GM12878 (cell line): ENCODE measurements at regions not wholly inside any gene's neighbourhood (a gene's known extent, or its start where the extent isn't known, plus 50 kb on each side); places are given as distances from the start of the nearest gene placed in this dataset.
A peak's percentile ranks its signal among the peaks of the same experiment; 100 is the strongest.

ENCODE experiments used
- ATAC-seq: fragments of 200-7000 bp; cut with Tn5 transposase; 3 replicates; pipeline ENCODE4 v1.9.1; 2020; ENCODE audit warnings: mild to moderate bottlenecking, moderate library complexity
- BruUV-seq: library from RNA; stranded (reverse); fragments of 400-500 nt; replicated peaks from 2 replicates; lab custom pipeline; 2021; lab: Mats Ljungman, UMichigan
- CTCF ChIA-PET: fragments of 300-600 bp; sonication (Branson Sonifier 250); formaldehyde crosslinking; extraction: SDS; loops from one replicate; lab custom pipeline; 2021; ENCODE audit warnings: inconsistent platforms; lab: Yijun Ruan, JAX
- POLR2A ChIA-PET: fragments of 350-600 bp; formaldehyde crosslinking; extraction: SDS; loops from one replicate; lab custom pipeline; 2021; ENCODE audit warnings: inconsistent platforms; lab: Charles Lee
- RAD21 ChIA-PET: fragments of 300-600 bp; sonication (Branson Sonifier 250); formaldehyde crosslinking; loops from one replicate; lab custom pipeline; 2023; ENCODE audit warnings: antibody characterized with exemption; ENCODE audit not compliant: unreplicated experiment; lab: Charles Lee
- SMC1A ChIA-PET: fragments of 300-600 bp; sonication (Branson Sonifier 250); formaldehyde crosslinking; loops from one replicate; lab custom pipeline; 2023; ENCODE audit not compliant: unreplicated experiment, uncharacterized antibody; lab: Charles Lee
- DNase-seq: peaks from one replicate; pipeline ENCODE4 v3.0.0-alpha.2; 2011; ENCODE audit warnings: low read depth, low spot score
- FAIRE-seq: peaks from 3 replicates; lab custom pipeline; 2011; peaks lifted over from hg19 to GRCh38; lab: Jason Lieb, UNC
- H2AFZ ChIP-seq: 2 replicates; pipeline ENCODE4 v1.6.0; 2011; ENCODE audit warnings: low read depth, low read length, control low read depth; ENCODE audit not compliant: control insufficient read depth
- H3K27ac ChIP-seq: 2 replicates; pipeline ENCODE4 v1.5.1; 2011; ENCODE audit warnings: control low read depth; ENCODE audit not compliant: control insufficient read depth, insufficient read depth
- H3K27me3 ChIP-seq, 2 experiments: replicated peaks in 1 of 2; 2 replicates each; pipeline versions ENCODE4 v1.6.0 to v1.6.1; 2011; ENCODE audit warnings: low read length in 1 of 2; ENCODE audit not compliant: control insufficient read depth in 2 of 2, insufficient read depth in 2 of 2
- H3K36me3 ChIP-seq, 2 experiments: 2 replicates each; pipeline ENCODE4 v1.5.1; 2011; ENCODE audit warnings: low read length in 1 of 2; ENCODE audit not compliant: control insufficient read depth in 2 of 2, insufficient read depth in 2 of 2
- H3K4me1 ChIP-seq: 2 replicates; pipeline ENCODE4 v1.6.1; 2011; ENCODE audit warnings: mild to moderate bottlenecking, low read length, moderate library complexity, mixed read lengths; ENCODE audit not compliant: control insufficient read depth, insufficient read depth
- H3K4me2 ChIP-seq: 2 replicates; pipeline ENCODE4 v1.6.0; 2011; ENCODE audit warnings: control low read depth; ENCODE audit not compliant: control insufficient read depth, insufficient read depth
- H3K4me3 ChIP-seq: fragments of 200-600 bp; sonication (generic); 2 replicates; pipeline ENCODE4 v1.5.1; 2016
- H3K79me2 ChIP-seq: 2 replicates; pipeline ENCODE4 v1.6.0; 2011; ENCODE audit warnings: low read length; ENCODE audit not compliant: control insufficient read depth, insufficient read depth
- H3K9ac ChIP-seq: 2 replicates; pipeline ENCODE4 v1.8.0; 2011; ENCODE audit warnings: low read length, control low read depth, mixed read lengths; ENCODE audit not compliant: control insufficient read depth, insufficient read depth
- H3K9me3 ChIP-seq: replicated peaks from 3 replicates; pipeline ENCODE4 v1.5.1; 2011; ENCODE audit warnings: mild to moderate bottlenecking, low read length; ENCODE audit not compliant: control insufficient read depth, insufficient read depth
- H4K20me1 ChIP-seq: 2 replicates; pipeline ENCODE4 v1.6.0; 2011; ENCODE audit not compliant: control insufficient read depth, insufficient read depth
- BMI1 ChIP-seq: fragments of 450-650 bp; IDR thresholded peaks from 2 replicates; pipeline ENCODE4 v1.6.1; 2016; ENCODE audit warnings: mild to moderate bottlenecking, moderate library complexity, borderline replicate concordance
- CBX5 ChIP-seq: sonication (generic); IDR thresholded peaks from 2 replicates; pipeline ENCODE4 v1.6.1; 2016; ENCODE audit warnings: low read depth, moderate library complexity, mild to moderate bottlenecking, inconsistent platforms
- CEBPB ChIP-seq, 2 experiments: fragments of 150-350 bp in 1 of 2; IDR thresholded peaks; 2 replicates each; pipeline ENCODE4 v1.6.1; 2012 to 2014; ENCODE audit warnings: low read depth in 2 of 2, low read length in 2 of 2, borderline replicate concordance in 1 of 2, inconsistent platforms in 1 of 2
- CHD4 ChIP-seq: fragments of 200-600 bp; sonication (generic); IDR thresholded peaks from 2 replicates; pipeline ENCODE4 v1.6.1; 2016; ENCODE audit warnings: mild to moderate bottlenecking
- FOXM1 ChIP-seq: IDR thresholded peaks from 2 replicates; pipeline ENCODE4 v1.6.1; 2012; ENCODE audit warnings: low read depth, mild to moderate bottlenecking, inconsistent platforms, low read length, moderate library complexity
- GATAD2B ChIP-seq: fragments of 450-650 bp; conservative IDR thresholded peaks from 2 replicates; pipeline ENCODE4 v1.6.1; 2017; ENCODE audit warnings: low read depth, mild to moderate bottlenecking, moderate library complexity
- HDAC6 ChIP-seq: fragments of 200-600 bp; sonication (generic); IDR thresholded peaks from one replicate; pipeline ENCODE4 v1.8.0; 2017; ENCODE audit warnings: antibody characterized with exemption; ENCODE audit not compliant: unreplicated experiment
- KLF5 ChIP-seq: fragments of 450-650 bp; IDR thresholded peaks from 2 replicates; pipeline ENCODE4 v1.6.1; 2014; ENCODE audit warnings: mild to moderate bottlenecking; ENCODE audit not compliant: partially characterized antibody
- POU2F2 ChIP-seq: IDR thresholded peaks from 3 replicates; pipeline ENCODE4 v1.6.1; 2011; ENCODE audit warnings: low read depth, mild to moderate bottlenecking, low read length, borderline replicate concordance
- RBBP5 ChIP-seq: fragments of 200-600 bp; sonication (generic); conservative IDR thresholded peaks from 2 replicates; pipeline ENCODE4 v1.6.1; 2016
- RUNX3 ChIP-seq: IDR thresholded peaks from 2 replicates; pipeline ENCODE4 v1.6.1; 2012; ENCODE audit warnings: low read length, inconsistent platforms
- SMAD1 ChIP-seq: fragments of 450-650 bp; IDR thresholded peaks from 2 replicates; pipeline ENCODE4 v1.6.1; 2018; ENCODE audit warnings: mild to moderate bottlenecking, low read depth; ENCODE audit not compliant: partially characterized antibody
- TAF1 ChIP-seq: IDR thresholded peaks from 2 replicates; pipeline ENCODE4 v1.6.1; 2011; ENCODE audit warnings: mild to moderate bottlenecking, low read depth, low read length, borderline replicate concordance
- WGBS: methylation state at CpG from one replicate; pipeline ENCODE4 v1.1.6; 2016; ENCODE audit warnings: low lambda C conversion rate; ENCODE audit not compliant: insufficient replicate concordance, insufficient coverage; ENCODE audit errors: missing lambda C conversion rate; 5-methylcytosine and 5-hydroxymethylcytosine counted together
- in situ Hi-C: fragments of 300-500 bp; cut with MboI; formaldehyde crosslinking; loops from 9 replicates; pipeline ENCODE4 v1.14.3; 2018; ENCODE audit warnings: mixed read lengths
- intact Hi-C: fragments of 100-400 bp; cut with micrococcal nuclease; formaldehyde crosslinking; loops from one replicate; pipeline ENCODE4 v1.14.2; 2022; ENCODE audit not compliant: unreplicated experiment
- TF ChIP-seq, protein P1 (sequence below): IDR thresholded peaks from 2 replicates; pipeline ENCODE4 v1.6.1; 2012; ENCODE audit warnings: low read depth, low read length, improper control_type of control experiment
- TF ChIP-seq, protein P2 (sequence below): fragments of 450-650 bp; IDR thresholded peaks from 2 replicates; pipeline ENCODE4 v1.6.1; 2017; ENCODE audit warnings: antibody characterized with exemption, mild to moderate bottlenecking, moderate library complexity

- Histone ChIP-seq H3K4me1 (no peaks in the 10 kb centered on the region), H4K20me1 (no peaks in the 10 kb centered on the region), H3K79me2 (no peaks in the 10 kb centered on the region), H3K36me3 (no peaks in the 10 kb centered on the region), H3K27me3 (no peaks in the 10 kb centered on the region), H3K4me2 (no peak overlapping the region), H3K4me3 (no peak overlapping the region), H2AFZ (no peak overlapping the region), H3K9me3 (no peaks in the 10 kb centered on the region), H3K9ac (no peak overlapping the region), H3K27ac (no peak overlapping the region)
- TF ChIP-seq, protein P1, sequence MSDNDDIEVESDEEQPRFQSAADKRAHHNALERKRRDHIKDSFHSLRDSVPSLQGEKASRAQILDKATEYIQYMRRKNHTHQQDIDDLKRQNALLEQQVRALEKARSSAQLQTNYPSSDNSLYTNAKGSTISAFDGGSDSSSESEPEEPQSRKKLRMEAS: no peak
- 0 out of 2 replicates have a peak, but pooled peaks have one; percentile 28 for TF ChIP-seq RUNX3
- ChIA-PET POLR2A (no interaction called here), CTCF (interaction anchor here (0.6 to 0.7 kb wide), 2 partner anchors 24 to 499 kb away, joined by 3 read pairs; no protein-coding TSS in a partner anchor), SMC1A (no interaction called here), RAD21 (no interaction called here)
- intact Hi-C loops: no loop called here
- 29% methylated on average over 2 of the region's 2 CpGs for WGBS
- DNase-seq: no peak
- ATAC-seq: no peak
- FAIRE-seq: no peak
- in situ Hi-C loops: no loop called here
- no TSS peak for BruUV-seq
These were observed 154.6 kb upstream of the GHR start for GRCh38 chr5:42268630-42269029.

DNA sequence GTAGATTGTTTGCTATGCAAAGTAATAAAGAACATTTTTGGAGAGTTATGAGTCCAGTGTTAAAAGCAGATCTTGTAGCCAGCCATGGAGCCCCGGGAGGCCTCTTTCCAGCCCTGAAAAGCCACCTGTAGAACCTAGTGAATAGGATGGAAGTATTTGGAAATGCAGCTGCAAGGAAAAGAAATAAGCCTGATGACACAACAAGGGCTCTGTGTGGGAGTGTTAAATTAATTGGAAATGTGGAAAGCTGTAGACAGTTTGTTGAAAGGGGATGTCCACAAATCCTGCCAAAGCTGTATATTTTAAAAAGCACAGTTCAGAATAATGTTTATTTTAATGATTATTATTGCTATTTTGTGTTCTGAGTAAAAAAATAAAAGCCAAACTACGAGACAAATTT lies 152.5 kb upstream of the GHR start:
- ChIA-PET SMC1A (interaction anchor here (0.8 to 1.2 kb wide), 2 partner anchors 35 to 152 kb away, joined by 3 read pairs; no protein-coding TSS in a partner anchor), RAD21 (no interaction called here), POLR2A (no interaction called here), CTCF (no interaction called here)
- Histone ChIP-seq H3K79me2 (no peaks in the 10 kb centered on the region), H3K4me3 (no peak overlapping the region), H3K27me3 (no peaks in the 10 kb centered on the region), H3K9me3 (no peaks in the 10 kb centered on the region), H3K4me2 (no peak overlapping the region), H3K4me1 (no peaks in the 10 kb centered on the region), H3K9ac (no peak overlapping the region), H3K27ac (no peak overlapping the region), H2AFZ (no peak overlapping the region), H3K36me3 (no peaks in the 10 kb centered on the region), H4K20me1 (no peaks in the 10 kb centered on the region)
- 3% methylated on average over 2 of the region's 2 CpGs for WGBS
- intact Hi-C loops (no loop called here), in situ Hi-C loops (no loop called here)
- DNase-seq: no peak
- BruUV-seq: no TSS peak
- no peak for ATAC-seq
- no peak for FAIRE-seq
- TF ChIP-seq BMI1: no peak
- TF ChIP-seq, protein P2, sequence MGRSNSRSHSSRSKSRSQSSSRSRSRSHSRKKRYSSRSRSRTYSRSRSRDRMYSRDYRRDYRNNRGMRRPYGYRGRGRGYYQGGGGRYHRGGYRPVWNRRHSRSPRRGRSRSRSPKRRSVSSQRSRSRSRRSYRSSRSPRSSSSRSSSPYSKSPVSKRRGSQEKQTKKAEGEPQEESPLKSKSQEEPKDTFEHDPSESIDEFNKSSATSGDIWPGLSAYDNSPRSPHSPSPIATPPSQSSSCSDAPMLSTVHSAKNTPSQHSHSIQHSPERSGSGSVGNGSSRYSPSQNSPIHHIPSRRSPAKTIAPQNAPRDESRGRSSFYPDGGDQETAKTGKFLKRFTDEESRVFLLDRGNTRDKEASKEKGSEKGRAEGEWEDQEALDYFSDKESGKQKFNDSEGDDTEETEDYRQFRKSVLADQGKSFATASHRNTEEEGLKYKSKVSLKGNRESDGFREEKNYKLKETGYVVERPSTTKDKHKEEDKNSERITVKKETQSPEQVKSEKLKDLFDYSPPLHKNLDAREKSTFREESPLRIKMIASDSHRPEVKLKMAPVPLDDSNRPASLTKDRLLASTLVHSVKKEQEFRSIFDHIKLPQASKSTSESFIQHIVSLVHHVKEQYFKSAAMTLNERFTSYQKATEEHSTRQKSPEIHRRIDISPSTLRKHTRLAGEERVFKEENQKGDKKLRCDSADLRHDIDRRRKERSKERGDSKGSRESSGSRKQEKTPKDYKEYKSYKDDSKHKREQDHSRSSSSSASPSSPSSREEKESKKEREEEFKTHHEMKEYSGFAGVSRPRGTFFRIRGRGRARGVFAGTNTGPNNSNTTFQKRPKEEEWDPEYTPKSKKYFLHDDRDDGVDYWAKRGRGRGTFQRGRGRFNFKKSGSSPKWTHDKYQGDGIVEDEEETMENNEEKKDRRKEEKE: no peak
- no peak for TF ChIP-seq HDAC6
- TF ChIP-seq GATAD2B: no peak
- no peak for TF ChIP-seq POU2F2
- no peak for TF ChIP-seq TAF1
- no peak for TF ChIP-seq SMAD1
- TF ChIP-seq CHD4: no peak
- TF ChIP-seq CEBPB (IDR thresholded peaks at IDR 0.05; ENCODE audit: borderline replicate concordance in 1 of 2, low read depth in 2 of 2, low read length in 2 of 2): no peak
- no peak for TF ChIP-seq FOXM1
- no peak for TF ChIP-seq CBX5
- TF ChIP-seq KLF5: no peak
- no peak for TF ChIP-seq RBBP5
